AG10803 (cell line): ENCODE measurements at regions not wholly inside any gene's neighbourhood (a gene's known extent, or its start where the extent isn't known, plus 50 kb on each side); places are given as distances from the start of the nearest gene placed in this dataset.

Source experiments
- DNase-seq: peaks from one replicate; pipeline ENCODE4 v3.0.0; 2010; ENCODE audit warnings: low read depth
- H3K4me3 ChIP-seq: 2 replicates; pipeline ENCODE4 v1.5.1; 2011; ENCODE audit warnings: mild to moderate bottlenecking, low read length, control low read depth
- TF ChIP-seq, protein P1 (sequence below): conservative IDR thresholded peaks from 2 replicates; pipeline ENCODE4 v1.5.1; 2011; ENCODE audit warnings: mild to moderate bottlenecking, low read length, control low read depth, inconsistent platforms

DNA sequence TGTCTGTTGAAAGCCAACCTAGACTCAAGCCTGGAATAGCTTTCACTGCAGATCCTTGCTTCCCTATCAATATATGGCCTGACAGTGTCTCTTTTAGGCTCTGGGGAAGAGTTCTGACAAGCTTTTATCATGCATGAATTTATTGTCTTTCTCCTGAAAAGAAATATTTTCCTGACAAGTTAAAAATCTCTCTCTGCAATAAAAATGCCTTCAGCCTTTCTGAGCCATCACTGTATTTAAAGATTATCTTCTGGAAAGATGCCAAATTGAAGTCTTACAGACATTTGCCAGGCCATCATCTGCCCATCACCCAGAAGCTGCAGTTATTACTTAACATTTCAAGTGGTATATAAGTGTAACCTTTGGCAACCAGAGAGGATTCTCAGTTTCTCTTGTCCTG, 88.1 kb upstream of the HTR1A start:
- TF ChIP-seq, protein P1, sequence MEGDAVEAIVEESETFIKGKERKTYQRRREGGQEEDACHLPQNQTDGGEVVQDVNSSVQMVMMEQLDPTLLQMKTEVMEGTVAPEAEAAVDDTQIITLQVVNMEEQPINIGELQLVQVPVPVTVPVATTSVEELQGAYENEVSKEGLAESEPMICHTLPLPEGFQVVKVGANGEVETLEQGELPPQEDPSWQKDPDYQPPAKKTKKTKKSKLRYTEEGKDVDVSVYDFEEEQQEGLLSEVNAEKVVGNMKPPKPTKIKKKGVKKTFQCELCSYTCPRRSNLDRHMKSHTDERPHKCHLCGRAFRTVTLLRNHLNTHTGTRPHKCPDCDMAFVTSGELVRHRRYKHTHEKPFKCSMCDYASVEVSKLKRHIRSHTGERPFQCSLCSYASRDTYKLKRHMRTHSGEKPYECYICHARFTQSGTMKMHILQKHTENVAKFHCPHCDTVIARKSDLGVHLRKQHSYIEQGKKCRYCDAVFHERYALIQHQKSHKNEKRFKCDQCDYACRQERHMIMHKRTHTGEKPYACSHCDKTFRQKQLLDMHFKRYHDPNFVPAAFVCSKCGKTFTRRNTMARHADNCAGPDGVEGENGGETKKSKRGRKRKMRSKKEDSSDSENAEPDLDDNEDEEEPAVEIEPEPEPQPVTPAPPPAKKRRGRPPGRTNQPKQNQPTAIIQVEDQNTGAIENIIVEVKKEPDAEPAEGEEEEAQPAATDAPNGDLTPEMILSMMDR = no peak
- DNase-seq = no peak
- H3K4me3 ChIP-seq = no peak overlapping the region

DNA sequence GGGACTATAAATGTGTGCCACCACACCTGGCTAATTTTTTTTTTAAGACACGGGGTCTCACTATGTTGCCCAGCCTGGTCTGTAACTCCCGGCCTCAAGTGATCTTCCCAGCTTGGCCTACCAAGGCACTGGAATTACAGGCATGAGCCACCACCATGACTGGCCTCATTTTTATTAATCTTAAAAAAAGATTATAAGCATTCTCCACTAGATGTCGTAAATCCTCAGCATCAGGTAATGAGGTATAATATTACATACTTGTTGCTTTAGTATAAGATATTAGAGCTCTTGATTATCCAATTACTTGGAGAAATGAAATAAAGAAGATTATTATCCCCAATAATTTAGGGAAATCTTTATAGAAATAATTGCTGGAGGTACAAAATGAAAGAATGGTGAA, 78.2 kb upstream of the HTR1A start:
- TF ChIP-seq, protein P1 = no peak
- DNase-seq = no peak

GRCh38 chr5:64026493-64026892, 64.2 kb upstream of the HTR1A start:
- DNase-seq = no peak
- TF ChIP-seq, protein P1 = no peak
- no peak overlapping the region for H3K4me3 ChIP-seq

More for the DNA sequence above, 78.2 kb upstream of the HTR1A start:
- H3K4me3 ChIP-seq = no peak overlapping the region

DNA sequence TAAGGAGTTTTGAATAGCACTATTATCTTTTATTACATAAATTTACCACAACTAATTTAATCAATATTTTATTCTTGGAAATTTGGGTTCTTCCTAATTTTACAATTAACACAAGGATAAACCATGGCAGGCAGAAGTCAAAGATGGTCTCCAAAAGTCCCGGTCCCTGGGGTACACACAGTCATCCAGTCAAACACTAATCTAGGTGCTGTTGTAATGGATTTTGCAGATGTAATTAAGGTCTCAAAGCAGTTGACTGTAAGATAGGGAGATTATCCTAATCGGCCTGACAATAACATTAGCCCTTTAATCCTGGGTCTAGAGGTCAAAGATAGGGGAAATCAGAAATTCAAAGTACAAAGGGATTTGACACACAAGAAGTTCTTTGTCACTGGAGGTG, 57.5 kb upstream of the HTR1A start:
- no peak overlapping the region for H3K4me3 ChIP-seq
- no peak for DNase-seq
- TF ChIP-seq, protein P1 = no peak

- TF ChIP-seq, protein P1 = no peak
- DNase-seq = no peak
Measured at GRCh38 chr5:64018966-64019365, 56.7 kb upstream of the HTR1A start.

DNA sequence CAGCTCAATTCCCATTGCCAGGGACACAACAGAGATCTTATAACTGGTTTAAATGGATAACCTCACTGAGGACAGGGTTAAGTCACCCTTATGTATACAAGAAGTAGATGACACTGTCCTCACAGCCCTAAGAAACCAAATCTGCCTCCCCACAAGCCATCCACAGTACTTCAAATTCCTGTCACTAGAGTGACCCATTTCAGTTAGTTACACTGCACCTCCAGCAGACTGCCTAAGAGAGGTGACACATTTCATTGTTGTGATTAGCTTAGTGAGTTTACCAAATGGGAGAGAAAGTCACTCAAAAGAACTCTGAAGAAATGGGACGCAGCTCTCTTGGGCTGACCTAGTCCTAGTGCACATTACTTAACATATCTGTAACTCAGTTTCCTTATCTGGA, 53.6 kb upstream of the HTR1A start:
- TF ChIP-seq, protein P1 = no peak
- DNase-seq = no peak
- no peak overlapping the region for H3K4me3 ChIP-seq

More at GRCh38 chr5:64018966-64019365, 56.7 kb upstream of the HTR1A start:
- H3K4me3 ChIP-seq = no peak overlapping the region
